H9 (cell line): ENCODE measurements at regions not wholly inside any gene's neighbourhood (a gene's known extent, or its start where the extent isn't known, plus 50 kb on each side); places are given as distances from the start of the nearest gene placed in this dataset.

ENCODE experiments used
- DNase-seq: peaks from one replicate; pipeline ENCODE4 v3.0.0-alpha.2; 2017
- H2AFZ ChIP-seq: one replicate; pipeline ENCODE4 v1.6.1; 2013; ENCODE audit warnings: mild to moderate bottlenecking, low read length, control low read depth, moderate library complexity
- H2AK5ac ChIP-seq: 2 replicates; pipeline ENCODE4 v1.6.1; 2013; ENCODE audit warnings: low read length, control low read depth, mixed read lengths; ENCODE audit not compliant: insufficient read length
- H2BK120ac ChIP-seq: one replicate; pipeline ENCODE4 v1.6.1; 2013; ENCODE audit warnings: low read depth, mild to moderate bottlenecking, low read length, control low read depth, inconsistent platforms; ENCODE audit not compliant: poor library complexity, severe bottlenecking
- H2BK12ac ChIP-seq: 2 replicates; pipeline ENCODE4 v1.6.1; 2013; ENCODE audit warnings: low read length, control low read depth, mixed read lengths, low read depth; ENCODE audit not compliant: insufficient read length
- H2BK15ac ChIP-seq: 2 replicates; pipeline ENCODE4 v1.6.1; 2013; ENCODE audit warnings: low read depth, low read length, control low read depth
- H2BK20ac ChIP-seq: one replicate; pipeline ENCODE4 v1.6.1; 2013; ENCODE audit warnings: low read depth, mild to moderate bottlenecking, low read length, control low read depth, inconsistent platforms; ENCODE audit not compliant: poor library complexity, severe bottlenecking
- H2BK5ac ChIP-seq: 2 replicates; pipeline ENCODE4 v1.6.1; 2013; ENCODE audit warnings: low read length, control low read depth, mixed read lengths; ENCODE audit not compliant: insufficient read length
- H3K14ac ChIP-seq: 2 replicates; pipeline ENCODE4 v1.6.1; 2013; ENCODE audit warnings: low read length, control low read depth; ENCODE audit not compliant: insufficient read depth
- H3K18ac ChIP-seq: 2 replicates; pipeline ENCODE4 v1.6.1; 2013; ENCODE audit warnings: low read depth, mild to moderate bottlenecking, mixed read lengths, low read length, control low read depth; ENCODE audit not compliant: insufficient read length
- H3K23ac ChIP-seq: 2 replicates; pipeline ENCODE4 v1.6.1; 2013; ENCODE audit warnings: low read length, control low read depth, mixed read lengths, low read depth; ENCODE audit not compliant: insufficient read length
- H3K23me2 ChIP-seq: 2 replicates; pipeline ENCODE4 v1.6.1; 2013; ENCODE audit warnings: low read depth, mild to moderate bottlenecking, mixed read lengths, low read length, control low read depth; ENCODE audit not compliant: insufficient read length, poor library complexity, severe bottlenecking
- H3K27ac ChIP-seq: 2 replicates; pipeline ENCODE4 v1.5.1; 2013; ENCODE audit warnings: low read length, control low read depth, mixed read lengths, low read depth; ENCODE audit not compliant: insufficient read length
- H3K27me3 ChIP-seq: 2 replicates; pipeline ENCODE4 v1.6.1; 2013; ENCODE audit warnings: low read length, control low read depth, inconsistent platforms; ENCODE audit not compliant: insufficient read depth
- H3K4ac ChIP-seq: 2 replicates; pipeline ENCODE4 v1.6.1; 2013; ENCODE audit warnings: low read depth, mild to moderate bottlenecking, control low read depth, inconsistent platforms, low read length, moderate library complexity
- H3K4me1 ChIP-seq: 2 replicates; pipeline ENCODE4 v1.6.1; 2013; ENCODE audit warnings: low read length, control low read depth, inconsistent platforms; ENCODE audit not compliant: insufficient read depth
- H3K4me2 ChIP-seq: 2 replicates; pipeline ENCODE4 v1.6.1; 2013; ENCODE audit warnings: low read length, control low read depth, mixed read lengths; ENCODE audit not compliant: insufficient read length, insufficient read depth
- H3K56ac ChIP-seq: 2 replicates; pipeline ENCODE4 v1.6.1; 2013; ENCODE audit warnings: low read depth, mild to moderate bottlenecking, mixed read lengths, low read length, control low read depth; ENCODE audit not compliant: insufficient read length
- H3K79me1 ChIP-seq: 2 replicates; pipeline ENCODE4 v1.6.1; 2013; ENCODE audit warnings: low read depth, mild to moderate bottlenecking, moderate library complexity, low read length, control low read depth, inconsistent platforms; ENCODE audit not compliant: insufficient read depth, poor library complexity, severe bottlenecking
- H3K79me2 ChIP-seq: 2 replicates; pipeline ENCODE4 v1.6.1; 2013; ENCODE audit warnings: low read length, control low read depth, inconsistent platforms; ENCODE audit not compliant: insufficient read depth
- H3K9ac ChIP-seq: 2 replicates; pipeline ENCODE4 v1.6.1; 2013; ENCODE audit warnings: low read length, control low read depth, mixed read lengths; ENCODE audit not compliant: insufficient read length; ENCODE audit errors: extremely low read depth
- H3K9me3 ChIP-seq: one replicate; pipeline ENCODE4 v1.6.1; 2013; ENCODE audit warnings: low read depth, low read length, inconsistent platforms; ENCODE audit not compliant: control insufficient read depth
- H3T11ph ChIP-seq: one replicate; pipeline ENCODE4 v1.6.1; 2013; ENCODE audit warnings: mild to moderate bottlenecking, low read length, control low read depth, inconsistent platforms
- H4K20me1 ChIP-seq: one replicate; pipeline ENCODE4 v1.6.1; 2013; ENCODE audit not compliant: control insufficient read depth, insufficient read length, insufficient read depth
- H4K5ac ChIP-seq: 2 replicates; pipeline ENCODE4 v1.6.1; 2013; ENCODE audit warnings: low read depth, mild to moderate bottlenecking, mixed read lengths, low read length, control low read depth; ENCODE audit not compliant: insufficient read length
- H4K8ac ChIP-seq: replicated peaks from 2 replicates; pipeline ENCODE4 v1.6.1; 2013; ENCODE audit warnings: low read length, control low read depth, mixed read lengths, low read depth; ENCODE audit not compliant: insufficient read length
- H4K91ac ChIP-seq: 2 replicates; pipeline ENCODE4 v1.6.1; 2013; ENCODE audit warnings: low read depth, mild to moderate bottlenecking, moderate library complexity, mixed read lengths, low read length, control low read depth; ENCODE audit not compliant: insufficient read length
- H3K27ac Mint-ChIP-seq, 3 experiments: 2 replicates in 2 of 3; 3 replicates in 1 of 3; pipeline ENCODE4 v1.8.0; 2020 to 2021; ENCODE audit warnings: mixed read lengths in 3 of 3, mild to moderate bottlenecking in 1 of 3, moderate library complexity in 1 of 3
- H3K27me3 Mint-ChIP-seq: 2 replicates; pipeline ENCODE4 v1.8.0; 2021; ENCODE audit warnings: low read depth, mild to moderate bottlenecking, moderate library complexity, mixed read lengths
- H3K36me3 Mint-ChIP-seq, 3 experiments: 2 replicates in 2 of 3; 3 replicates in 1 of 3; pipeline ENCODE4 v1.8.0; 2020 to 2021; ENCODE audit warnings: low read depth in 3 of 3, mixed read lengths in 3 of 3; ENCODE audit not compliant: insufficient read depth in 1 of 3
- H3K4me1 Mint-ChIP-seq, 2 experiments: 2 replicates each; pipeline ENCODE4 v1.8.0; 2020; ENCODE audit warnings: mixed read lengths in 2 of 2
- H3K4me3 Mint-ChIP-seq, 2 experiments: 2 replicates in 1 of 2; 3 replicates in 1 of 2; pipeline ENCODE4 v1.8.0; 2020 to 2021; ENCODE audit warnings: mild to moderate bottlenecking in 2 of 2, mixed read lengths in 2 of 2, moderate library complexity in 1 of 2
- H3K9me3 Mint-ChIP-seq, 2 experiments: 2 replicates in 1 of 2; 3 replicates in 1 of 2; pipeline ENCODE4 v1.8.0; 2020; ENCODE audit warnings: mild to moderate bottlenecking in 2 of 2, mixed read lengths in 2 of 2, moderate library complexity in 1 of 2
- WGBS: extraction: QIAGEN DNeasy Blood & Tissue Kit; methylation state at CpG from one replicate; pipeline ENCODE4 v1.1.7; 2013; ENCODE audit warnings: missing lambda C conversion rate, low lambda C conversion rate, mixed read lengths; ENCODE audit not compliant: insufficient read length; ENCODE audit errors: extremely low coverage; 5-methylcytosine and 5-hydroxymethylcytosine counted together
- TF ChIP-seq, protein P1 (sequence below): fragments of 200-600 bp; sonication (generic); conservative IDR thresholded peaks from 3 replicates; pipeline ENCODE4 v1.8.0; 2021; ENCODE audit warnings: antibody characterized with exemption, mild to moderate bottlenecking

DNA sequence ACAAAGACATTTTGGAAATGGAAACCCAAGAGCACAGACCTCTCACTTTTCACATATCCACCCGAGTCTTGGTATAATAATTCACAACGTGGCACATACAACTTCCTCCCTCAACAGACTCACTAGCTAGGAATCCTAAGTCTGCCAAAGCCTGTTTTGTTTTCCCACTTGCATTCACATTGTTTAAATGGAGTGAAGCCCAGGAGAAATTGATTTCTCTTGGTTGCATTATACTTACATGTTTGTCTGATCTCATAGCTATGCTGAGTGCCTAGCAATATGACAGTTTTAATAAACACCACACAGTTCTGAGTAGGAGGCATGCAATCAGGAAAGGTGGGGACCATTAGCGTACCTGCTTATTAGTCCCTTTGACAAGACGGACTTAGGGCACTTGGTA lies 348.6 kb upstream of the ADGRL4 start:
- no peak for DNase-seq
- H3K4me3 Mint-ChIP-seq = no peak overlapping the region
- H2AK5ac ChIP-seq = no peak overlapping the region
- no peaks in the 10 kb centered on the region for H3K9me3 ChIP-seq
- H3K27ac Mint-ChIP-seq = no peak overlapping the region
- no peak overlapping the region for H3K56ac ChIP-seq
- H3K4me2 ChIP-seq = no peak overlapping the region
- no peaks in the 10 kb centered on the region for H3K79me1 ChIP-seq
- no peak overlapping the region for H4K5ac ChIP-seq
- TF ChIP-seq, protein P1, sequence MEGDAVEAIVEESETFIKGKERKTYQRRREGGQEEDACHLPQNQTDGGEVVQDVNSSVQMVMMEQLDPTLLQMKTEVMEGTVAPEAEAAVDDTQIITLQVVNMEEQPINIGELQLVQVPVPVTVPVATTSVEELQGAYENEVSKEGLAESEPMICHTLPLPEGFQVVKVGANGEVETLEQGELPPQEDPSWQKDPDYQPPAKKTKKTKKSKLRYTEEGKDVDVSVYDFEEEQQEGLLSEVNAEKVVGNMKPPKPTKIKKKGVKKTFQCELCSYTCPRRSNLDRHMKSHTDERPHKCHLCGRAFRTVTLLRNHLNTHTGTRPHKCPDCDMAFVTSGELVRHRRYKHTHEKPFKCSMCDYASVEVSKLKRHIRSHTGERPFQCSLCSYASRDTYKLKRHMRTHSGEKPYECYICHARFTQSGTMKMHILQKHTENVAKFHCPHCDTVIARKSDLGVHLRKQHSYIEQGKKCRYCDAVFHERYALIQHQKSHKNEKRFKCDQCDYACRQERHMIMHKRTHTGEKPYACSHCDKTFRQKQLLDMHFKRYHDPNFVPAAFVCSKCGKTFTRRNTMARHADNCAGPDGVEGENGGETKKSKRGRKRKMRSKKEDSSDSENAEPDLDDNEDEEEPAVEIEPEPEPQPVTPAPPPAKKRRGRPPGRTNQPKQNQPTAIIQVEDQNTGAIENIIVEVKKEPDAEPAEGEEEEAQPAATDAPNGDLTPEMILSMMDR = no peak
- H3K9ac ChIP-seq = no peak overlapping the region
- H2BK15ac ChIP-seq = no peak overlapping the region
- no peaks in the 10 kb centered on the region for H3K79me2 ChIP-seq
- H4K8ac ChIP-seq = no peak overlapping the region
- no peak overlapping the region for H3K14ac ChIP-seq
- no peak overlapping the region for H3K23ac ChIP-seq
- H2AFZ ChIP-seq = no peak overlapping the region
- H4K20me1 ChIP-seq = no peaks in the 10 kb centered on the region
- H3K23me2 ChIP-seq = no peaks in the 10 kb centered on the region
- peaks cover 3 to 6% of the 10 kb centered on the region in 2 experiments; a peak in 2 of 4 replicates for H3K4me1 Mint-ChIP-seq
- H3K9me3 Mint-ChIP-seq = no peaks in the 10 kb centered on the region
- H3K18ac ChIP-seq = no peak overlapping the region
- H3K4ac ChIP-seq = no peak overlapping the region
- H2BK5ac ChIP-seq = no peak overlapping the region
- no peaks in the 10 kb centered on the region for H3K4me1 ChIP-seq
- no peaks in the 10 kb centered on the region for H3K27me3 ChIP-seq
- H2BK20ac ChIP-seq = no peak overlapping the region
- no peaks in the 10 kb centered on the region for H3K27me3 Mint-ChIP-seq
- WGBS = no CpG with 5 or more reads among the region's 4 CpGs
- H3K27ac ChIP-seq = no peak overlapping the region
- no peaks in the 10 kb centered on the region for H3K36me3 Mint-ChIP-seq
- H2BK12ac ChIP-seq = no peak overlapping the region
- H3T11ph ChIP-seq = no peak overlapping the region
- no peak overlapping the region for H2BK120ac ChIP-seq
- H4K91ac ChIP-seq = no peak overlapping the region
